ENCODE measurements at regions not wholly inside any gene's neighbourhood (a gene's known extent, or its start where the extent isn't known, plus 50 kb on each side); places are given as distances from the start of the nearest gene placed in this dataset.

DNA sequence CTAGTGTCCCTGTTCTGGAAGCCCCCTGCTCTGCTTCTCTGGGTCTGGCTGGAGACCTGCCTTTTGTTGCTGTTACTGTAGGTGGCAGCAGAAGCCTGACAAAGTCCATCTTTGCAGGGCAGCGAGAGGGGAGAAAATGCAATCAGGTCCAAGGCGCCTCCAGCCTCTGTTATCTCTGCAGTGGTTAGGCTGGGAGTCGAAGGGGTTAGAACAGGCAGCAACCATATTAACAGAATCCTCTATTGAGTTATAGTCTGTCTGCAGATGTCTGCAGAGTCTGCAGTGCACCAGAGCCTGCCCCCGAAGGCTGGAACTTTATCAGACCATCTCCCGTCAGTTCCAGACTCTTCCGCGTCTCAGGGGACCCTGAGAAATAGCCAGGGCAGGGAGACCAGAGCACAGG is 404.9 kb upstream of the EEF2KMT start:
- DNase-seq (ENCODE audit: low read depth, low spot score), result no peak

DNA sequence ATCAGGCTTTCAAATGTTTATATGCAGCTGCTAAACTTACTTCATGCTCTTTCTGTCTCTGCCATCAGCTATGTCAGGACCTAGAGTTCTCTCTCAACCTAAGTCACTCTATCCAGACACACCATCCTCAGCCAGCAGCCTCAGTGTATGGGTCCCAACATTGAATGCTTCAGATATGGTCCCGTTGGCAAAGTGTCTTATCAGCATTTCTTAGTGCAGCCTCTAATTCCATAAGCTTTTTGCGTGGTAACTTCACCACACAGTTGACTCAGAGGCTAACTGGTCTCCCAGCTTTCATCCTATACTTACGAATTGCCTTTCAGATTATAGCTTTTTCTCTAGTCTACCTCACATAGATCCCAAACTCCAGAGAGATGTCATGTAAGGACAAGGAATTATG is 402.9 kb upstream of the EEF2KMT start:
- DNase-seq (ENCODE audit: low read depth, low spot score), result no peak

DNA sequence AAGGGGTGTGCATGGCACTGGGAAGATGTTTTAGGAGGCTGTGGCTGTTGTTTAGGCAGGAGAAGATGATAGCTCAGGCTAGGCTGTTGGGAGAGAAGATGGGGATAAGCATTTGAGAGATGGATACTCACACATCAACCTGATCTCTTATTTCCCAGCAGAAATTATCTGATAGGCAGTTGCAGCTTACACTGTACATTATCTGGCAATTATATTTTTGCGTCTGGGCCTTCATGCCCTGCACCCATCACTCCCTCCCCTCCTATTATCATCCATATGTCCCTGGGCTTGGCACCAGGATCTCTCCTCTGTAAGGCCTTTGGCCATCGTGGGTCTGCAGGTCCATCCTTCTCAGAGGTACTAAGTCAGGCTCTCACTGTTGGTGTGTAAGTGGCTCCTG is 401.0 kb upstream of the EEF2KMT start:
- no peak for DNase-seq (ENCODE audit: low read depth, low spot score)

DNA sequence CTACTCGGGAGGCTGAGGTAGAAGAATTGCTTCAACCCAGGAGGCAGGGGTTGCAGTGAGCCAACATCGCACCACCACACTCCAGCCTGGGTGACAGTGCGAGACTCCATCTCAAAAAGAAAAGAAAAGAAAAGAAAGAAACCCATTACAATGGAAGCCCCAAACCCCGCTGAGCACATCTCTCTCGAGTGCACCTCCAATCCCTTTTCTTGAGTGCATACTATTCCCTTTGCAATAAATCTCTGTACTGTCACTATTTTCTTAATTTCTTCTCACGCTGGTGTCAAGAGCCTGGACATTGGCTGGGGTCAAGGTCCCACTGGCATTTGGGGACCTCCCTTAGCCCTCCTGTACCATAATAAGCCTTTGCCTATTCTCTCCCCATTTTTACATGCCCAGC is 398.4 kb upstream of the EEF2KMT start:
- DNase-seq (ENCODE audit: low read depth, low spot score), result no peak

DNA sequence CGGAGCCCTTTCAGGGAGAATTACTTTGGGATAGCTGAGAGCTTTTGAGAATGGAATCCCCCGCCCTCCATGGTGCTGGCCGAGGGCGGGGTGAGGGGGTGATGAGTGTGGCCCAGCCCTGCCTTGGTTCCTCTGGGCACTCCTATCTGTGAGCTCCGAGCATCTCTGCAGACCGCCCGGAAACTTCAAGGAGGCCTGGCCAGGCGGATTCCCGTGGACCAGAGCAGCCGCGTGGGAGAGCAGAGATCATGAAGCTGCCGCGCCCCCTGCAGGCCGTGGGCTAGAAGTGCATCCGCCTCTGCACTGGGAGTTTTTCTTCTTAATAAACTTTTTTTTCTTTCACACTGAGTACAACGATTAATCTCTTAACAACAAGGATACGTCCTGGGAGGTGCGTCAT is 392.9 kb upstream of the EEF2KMT start:
- no peak for DNase-seq (ENCODE audit: low read depth, low spot score)

DNA sequence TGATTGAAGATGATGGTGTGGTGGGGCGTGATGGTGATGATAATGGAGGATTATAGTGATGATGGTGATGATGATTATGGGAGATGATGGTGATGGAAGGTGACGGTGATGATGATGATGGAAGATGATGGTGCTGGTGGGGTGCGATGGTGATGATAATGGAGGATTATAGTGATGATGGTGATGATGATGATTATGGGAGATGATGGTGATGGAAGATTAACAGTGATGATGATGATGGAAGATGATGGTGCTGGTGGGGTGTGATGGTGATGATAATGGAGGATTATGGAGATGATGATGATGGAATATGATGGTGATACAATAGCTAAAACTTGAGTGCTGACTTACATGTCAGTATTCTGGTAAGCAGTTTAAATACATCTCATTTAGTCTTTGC is 391.0 kb upstream of the EEF2KMT start:
- DNase-seq (ENCODE audit: low read depth, low spot score), result no peak

DNA sequence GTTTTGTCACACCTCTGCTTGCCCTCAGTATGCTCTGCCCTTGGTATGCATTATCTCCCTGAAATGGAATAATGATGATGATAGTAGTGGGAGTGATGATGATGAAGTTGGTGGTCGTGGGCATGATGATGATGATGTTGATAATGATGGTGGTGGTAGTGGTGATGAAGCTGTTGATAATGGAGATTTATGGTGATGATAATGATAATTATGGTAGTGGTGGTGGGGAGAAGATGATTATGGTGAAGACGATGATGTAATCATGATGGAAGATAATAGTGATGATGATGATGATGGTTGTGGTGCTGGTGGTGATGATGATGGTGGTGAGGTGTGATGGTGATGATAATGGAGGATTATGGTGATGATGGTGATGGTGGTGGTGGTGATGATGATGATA is 390.1 kb upstream of the EEF2KMT start:
- no peak for DNase-seq (ENCODE audit: low read depth, low spot score)

DNA sequence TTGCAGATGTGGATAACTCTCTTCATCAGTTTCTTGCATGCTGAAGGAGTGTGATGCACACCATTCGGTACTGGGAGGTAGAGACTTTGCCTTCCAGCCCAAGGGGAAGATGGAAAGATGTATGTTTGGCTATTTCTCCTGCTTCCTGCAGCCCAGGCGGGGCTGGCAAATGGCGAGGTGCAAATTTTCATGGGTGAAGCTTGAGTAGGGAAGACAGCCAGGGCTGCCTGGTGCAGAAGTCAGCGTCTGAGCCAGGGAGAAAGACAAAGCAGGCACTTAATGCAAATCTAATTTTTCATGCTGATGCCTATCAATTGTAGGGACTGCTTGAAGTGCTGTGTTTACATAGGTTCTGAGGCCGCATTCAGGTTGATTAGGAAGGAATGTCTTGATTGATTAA is 384.7 kb upstream of the EEF2KMT start:
- no peak for DNase-seq (ENCODE audit: low read depth, low spot score)

DNA sequence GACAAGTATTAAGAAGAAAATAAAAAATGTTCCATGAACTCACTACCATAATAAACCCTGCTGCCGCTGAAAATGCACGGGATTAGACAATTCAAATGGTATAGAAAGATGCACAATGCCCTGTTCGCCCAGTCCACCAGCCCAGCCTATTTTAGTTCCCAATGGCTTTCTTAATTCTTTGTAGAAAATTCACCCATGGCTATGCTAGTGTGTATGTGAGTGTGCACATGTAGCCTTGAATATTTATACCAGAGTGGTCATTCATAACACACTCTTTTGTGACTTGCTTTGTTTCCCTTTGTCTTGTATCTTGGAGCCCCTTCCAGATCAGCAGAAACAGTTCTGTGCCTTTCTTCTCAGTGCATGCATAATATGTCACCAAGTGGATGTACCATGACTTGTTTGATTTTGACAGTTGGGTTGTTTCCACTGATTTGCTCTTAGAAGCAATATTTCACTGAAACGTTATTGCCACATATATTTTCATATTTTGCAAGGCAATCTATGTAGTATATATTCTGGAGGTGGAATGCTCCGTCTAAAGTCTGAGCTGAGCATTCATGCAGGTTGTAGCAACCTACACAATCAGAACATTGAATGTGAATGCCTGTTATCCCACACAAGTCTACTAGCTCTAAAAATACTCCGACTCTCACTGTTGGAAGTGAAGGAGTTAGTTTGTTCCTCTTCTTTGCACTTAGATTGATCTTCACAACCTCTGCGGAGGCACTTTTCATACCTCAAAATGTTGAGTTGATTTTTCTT is 383.0 kb upstream of the EEF2KMT start:
- no peak for DNase-seq (ENCODE audit: low read depth, low spot score)

DNA sequence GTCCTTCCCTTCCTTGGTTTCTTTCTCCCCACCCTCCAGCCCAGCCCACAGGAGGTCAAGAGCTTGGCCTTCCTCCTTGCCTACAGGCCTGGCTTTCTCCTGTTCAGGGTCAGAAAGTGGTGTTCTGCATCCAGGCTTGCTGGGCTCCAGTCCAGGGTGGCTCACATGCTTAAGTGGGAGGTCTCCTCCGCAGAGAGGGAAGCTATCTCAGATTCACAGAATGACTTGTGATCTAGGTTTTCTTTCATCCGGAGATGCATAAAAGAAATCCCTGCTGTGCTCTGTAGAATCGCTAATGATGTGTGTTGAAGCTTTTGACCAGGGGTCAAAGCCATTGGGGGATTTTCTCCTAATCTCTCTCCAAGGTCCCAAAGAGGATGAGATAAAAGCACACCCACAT is 382.3 kb upstream of the EEF2KMT start:
- no peak for DNase-seq (ENCODE audit: low read depth, low spot score)

DNA sequence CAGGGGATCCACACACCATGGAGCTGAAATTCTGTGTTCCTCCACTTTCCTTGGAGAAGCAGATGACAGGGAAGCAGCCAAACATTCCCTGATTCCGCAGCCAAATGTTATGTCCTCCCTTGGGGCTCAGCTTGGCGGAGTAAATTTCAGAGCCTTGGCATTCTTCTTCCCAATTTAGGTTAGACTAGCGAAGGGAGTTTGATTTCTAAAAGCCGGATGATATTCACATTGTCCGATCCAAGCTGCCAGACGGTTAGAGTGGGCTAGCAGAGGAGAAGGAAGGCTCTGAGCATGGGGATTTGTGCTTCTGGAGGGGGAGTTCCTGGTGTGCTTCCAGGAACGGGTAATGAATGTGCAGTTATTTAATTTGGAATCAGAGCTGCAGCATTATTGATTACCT is 380.4 kb upstream of the EEF2KMT start:
- no peak for DNase-seq (ENCODE audit: low read depth, low spot score)

DNA sequence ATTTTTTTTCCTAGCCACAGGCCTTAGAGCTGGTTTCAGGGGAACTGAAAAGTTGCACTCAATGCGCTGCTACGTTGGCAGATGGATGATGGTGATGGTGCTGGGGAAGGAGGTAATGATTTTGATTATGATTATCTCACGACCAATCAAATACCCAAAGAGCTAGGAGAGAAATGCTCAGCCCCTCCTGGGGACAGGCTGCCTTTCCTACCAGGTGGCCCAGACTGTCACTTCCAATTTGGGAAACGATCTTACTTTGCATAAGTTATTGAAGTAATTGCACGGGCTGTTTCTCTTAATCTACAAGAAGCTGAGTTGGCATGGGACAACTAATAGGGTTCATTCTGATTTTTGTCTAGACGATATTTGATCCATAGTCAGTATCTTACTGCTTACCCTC is 379.7 kb upstream of the EEF2KMT start:
- no peak for DNase-seq (ENCODE audit: low read depth, low spot score)

DNA sequence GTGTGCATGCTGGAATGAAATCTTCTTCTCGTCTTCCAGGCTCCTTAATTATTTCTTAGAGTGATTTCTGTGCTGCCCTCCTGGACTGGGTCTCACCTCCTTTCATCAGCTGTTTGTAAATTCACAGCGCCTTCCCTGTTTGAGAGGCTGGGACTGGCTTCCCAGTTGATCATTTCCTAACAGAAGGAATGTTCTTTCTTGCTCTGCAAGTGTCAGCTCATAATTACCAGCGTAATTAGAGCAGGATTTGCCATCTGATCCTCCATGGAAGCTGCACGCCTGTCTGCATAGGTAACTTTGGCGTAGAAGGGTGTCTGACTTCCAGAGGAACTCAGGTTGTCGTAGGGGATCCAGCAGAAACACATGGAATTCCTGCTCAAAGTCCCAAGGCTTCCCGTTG is 375.0 kb upstream of the EEF2KMT start:
- DNase-seq (ENCODE audit: low read depth, low spot score), result no peak

DNA sequence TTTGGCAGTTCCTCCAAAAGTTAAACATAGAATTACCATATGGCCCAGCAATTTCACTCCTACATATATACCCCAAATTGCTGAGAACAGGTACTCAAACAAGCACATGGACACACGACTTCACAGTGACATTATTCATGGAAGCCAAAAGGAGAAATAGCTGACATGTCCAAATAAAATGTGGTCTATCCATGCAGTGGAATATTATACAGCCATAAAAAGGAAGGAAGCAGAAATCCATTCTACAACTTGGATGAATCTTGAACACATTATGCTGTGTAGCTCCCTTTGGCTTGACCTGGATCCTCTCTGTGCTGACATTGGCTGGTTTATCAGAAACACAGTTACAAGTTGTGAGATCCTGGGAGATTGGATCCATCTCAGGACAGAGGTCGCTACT is 370.9 kb upstream of the EEF2KMT start:
- DNase-seq (ENCODE audit: low read depth, low spot score), result no peak

DNA sequence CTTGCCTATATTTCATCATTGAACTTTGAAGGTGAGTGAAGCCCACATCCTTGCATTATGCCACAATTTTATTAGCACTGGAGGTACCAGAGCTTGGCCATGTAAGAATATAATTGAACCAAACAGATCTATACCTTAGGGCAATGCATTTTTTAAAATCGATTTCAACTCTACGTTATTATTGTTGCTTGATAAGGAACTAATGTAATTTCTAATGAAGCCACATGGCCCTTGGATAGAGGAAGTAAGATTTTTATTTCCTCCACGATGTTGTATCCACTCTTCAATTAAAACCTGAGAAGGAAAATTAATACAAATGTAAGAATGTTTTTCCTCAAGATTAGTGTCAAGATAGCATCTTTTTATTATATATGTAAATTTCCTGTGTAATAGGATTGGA is 370.0 kb upstream of the EEF2KMT start:
- no peak for DNase-seq (ENCODE audit: low read depth, low spot score)

DNA sequence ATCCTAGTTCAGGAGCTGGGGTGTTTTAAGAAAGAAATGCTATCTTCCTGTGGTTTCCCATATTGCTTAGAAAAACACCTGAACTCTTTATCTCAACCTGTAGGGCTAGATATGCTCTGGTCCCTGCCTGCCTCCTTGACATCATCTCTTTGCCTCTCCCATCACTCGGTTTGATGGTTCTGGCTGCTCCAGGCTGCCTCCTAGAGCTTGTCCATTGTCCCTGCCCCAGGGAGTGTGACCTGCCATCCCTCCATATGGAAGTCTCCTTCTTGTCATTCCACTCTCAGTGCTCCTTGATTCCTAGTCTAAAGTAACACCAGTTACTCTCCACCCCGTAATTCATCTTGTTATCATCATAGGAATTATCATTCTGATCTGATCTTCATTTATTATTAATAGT is 369.0 kb upstream of the EEF2KMT start:
- DNase-seq (ENCODE audit: low read depth, low spot score), result no peak

DNA sequence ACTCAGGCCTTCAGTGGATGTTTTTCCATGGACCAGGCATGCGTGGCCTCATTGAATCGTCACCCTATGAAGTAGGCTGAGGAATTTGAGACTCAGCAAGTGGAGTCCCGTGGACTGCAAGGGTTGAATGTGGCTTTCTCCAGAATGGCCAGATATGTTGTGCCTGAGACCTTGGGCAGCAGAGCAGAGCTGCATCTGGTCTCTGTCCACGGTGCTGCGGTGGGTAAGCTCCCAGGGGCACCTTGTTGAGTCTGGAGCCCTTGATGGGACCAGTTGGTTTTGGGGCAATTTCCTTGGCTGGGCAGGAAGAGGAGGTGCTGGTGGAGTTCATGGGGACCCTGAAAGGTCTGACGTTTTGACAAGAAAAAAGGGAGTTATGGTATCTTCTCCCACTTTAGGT is 368.1 kb upstream of the EEF2KMT start:
- no peak for DNase-seq (ENCODE audit: low read depth, low spot score)

DNA sequence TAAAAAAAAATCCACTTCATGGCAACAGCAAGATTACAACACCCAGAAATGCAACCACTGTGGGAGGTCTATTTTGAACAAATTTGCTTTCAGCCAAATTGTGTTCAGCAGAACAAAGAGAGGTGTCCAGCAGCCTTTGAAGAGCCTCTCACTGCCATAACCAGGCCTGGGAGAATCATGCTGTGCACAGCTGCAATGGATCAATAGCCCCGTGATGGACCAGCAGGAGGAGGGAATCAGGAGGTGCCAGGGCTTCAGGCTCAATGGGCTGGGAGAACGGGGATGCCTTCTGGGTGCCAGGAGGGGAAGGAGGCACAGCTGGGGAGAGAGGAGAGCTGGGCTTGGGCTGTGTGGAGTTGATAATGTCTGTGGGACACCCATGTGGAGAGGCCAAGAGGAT is 366.2 kb upstream of the EEF2KMT start:
- no peak for DNase-seq (ENCODE audit: low read depth, low spot score)

DNA sequence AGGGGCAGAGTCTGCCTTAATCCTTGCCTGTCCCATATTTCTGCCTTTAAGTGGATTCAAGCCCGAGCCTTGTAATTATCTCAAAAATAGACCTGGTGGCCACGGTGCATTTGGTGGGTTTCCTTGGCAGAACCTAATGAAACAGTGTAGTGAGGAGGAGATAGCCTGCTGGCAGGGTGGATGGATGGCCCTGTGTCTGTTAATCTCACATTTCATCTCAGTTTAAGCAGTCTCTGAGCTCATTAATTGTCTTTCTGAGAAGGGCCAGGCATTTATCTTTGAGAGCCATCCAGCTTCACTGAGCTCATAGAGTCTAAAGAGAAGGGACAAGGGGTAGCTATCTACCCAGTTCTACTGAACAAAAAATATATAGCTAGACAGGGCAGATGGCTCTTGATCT is 364.0 kb upstream of the EEF2KMT start:
- no peak for DNase-seq (ENCODE audit: low read depth, low spot score)

DNA sequence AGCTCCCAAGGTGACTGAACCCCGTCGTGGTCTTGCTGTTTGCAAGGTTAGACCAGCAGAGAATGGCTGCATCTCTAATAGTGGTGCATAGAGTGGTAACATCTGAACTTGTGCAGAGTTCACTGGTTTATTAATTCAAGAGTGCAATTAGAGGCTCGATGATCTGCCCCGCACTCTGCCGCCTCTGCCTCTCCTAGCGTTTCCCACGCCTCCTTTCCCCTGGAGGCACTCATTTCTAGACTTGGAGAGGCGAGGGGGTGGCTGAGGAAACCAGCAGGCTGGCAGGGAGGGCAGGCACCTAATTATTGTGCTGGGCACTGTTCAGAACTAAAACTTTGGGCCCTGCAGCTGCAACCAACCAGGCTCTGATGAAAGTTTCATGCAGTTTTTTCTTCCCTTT is 363.5 kb upstream of the EEF2KMT start:
- no peak for DNase-seq (ENCODE audit: low read depth, low spot score)

DNA sequence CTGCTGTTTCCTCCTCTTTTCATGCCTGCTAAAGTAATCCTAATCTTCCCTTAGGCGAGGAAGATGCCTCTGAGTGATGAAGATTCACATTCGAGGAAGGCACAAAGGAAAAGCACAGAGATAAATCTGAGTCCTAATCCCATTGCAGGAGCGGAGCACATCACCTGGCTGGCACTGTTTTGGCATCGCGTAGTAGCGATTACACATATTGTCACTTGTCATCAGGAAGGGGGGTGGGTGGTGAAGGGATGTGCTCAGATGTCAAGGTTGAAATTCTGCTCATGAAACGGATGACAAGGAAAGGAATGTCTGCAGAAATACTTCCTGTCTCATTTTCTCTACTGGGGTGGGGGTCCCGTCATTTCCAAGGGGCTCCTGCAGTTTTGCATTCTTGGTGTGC is 363.1 kb upstream of the EEF2KMT start:
- no peak for DNase-seq (ENCODE audit: low read depth, low spot score)

DNA sequence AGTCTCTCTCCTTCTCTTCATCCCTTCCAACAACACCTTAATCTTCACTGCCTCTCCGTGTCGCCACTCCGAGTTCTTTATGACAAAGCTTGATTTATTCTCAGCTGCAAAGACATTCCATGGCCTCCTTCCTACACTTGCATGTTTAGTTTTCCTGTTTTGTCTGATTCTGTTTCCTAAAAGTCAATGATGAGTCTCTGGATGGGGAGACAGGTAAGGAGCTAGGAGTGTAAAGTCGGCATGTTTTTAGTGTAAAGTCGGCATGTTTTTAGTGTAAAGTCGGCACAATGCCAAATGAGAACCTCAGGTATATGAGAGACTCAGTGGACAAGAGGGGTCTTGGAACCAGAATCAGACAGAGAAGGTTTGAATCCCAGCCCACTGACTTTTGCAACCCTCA is 362.3 kb upstream of the EEF2KMT start:
- no peak for DNase-seq (ENCODE audit: low read depth, low spot score)

DNA sequence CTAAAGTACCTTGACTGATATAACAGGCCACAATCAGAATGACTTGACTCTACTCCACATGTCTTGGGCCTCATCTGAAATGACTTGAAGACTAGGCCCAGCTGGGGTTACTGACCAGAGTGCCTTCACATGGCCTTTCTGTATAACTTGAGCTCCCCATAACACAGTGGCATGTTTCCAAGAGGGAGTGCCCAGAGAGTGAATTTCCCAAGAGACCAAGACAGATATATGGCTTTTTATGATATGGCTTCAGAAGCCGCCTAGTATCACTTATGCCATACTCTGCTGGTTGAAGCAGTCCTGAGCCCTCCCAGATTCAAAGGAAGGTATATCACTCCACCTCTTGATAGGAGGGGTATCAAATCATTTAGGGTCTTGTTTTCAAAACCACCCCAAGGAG is 357.5 kb upstream of the EEF2KMT start:
- no peak for DNase-seq (ENCODE audit: low read depth, low spot score)

DNA sequence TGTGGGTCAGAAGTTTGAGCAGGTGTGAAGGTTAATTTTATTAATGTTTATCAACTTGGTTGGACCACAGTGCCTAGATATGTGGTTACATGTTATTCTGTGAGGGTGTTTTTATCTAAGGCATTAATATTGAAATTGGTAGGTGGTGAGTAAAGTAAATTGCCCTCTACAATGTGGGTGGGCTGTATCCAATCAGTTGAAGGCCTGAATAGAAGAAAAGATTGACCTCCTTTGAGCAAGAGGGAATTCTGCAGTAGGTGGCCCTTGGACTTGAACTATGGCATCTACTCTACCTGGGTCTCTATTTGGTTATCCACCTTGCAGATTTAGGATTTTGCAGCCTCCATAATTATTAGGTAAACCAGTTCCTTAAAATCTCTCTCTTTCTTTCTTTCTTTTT is 356.8 kb upstream of the EEF2KMT start:
- DNase-seq (ENCODE audit: low read depth, low spot score), result no peak

Measured in activated naive CD8-positive, alpha-beta T cell treated with anti-CD3 and anti-CD28 coated beads, Interleukin-2, amount 50 U/mL, for 16 hours (primary cell).